HEK293 (cell line): ENCODE measurements at regions not wholly inside any gene's neighbourhood (a gene's known extent, or its start where the extent isn't known, plus 50 kb on each side); places are given as distances from the start of the nearest gene placed in this dataset.
A peak's percentile ranks its signal among the peaks of the same experiment; 100 is the strongest.

Source experiments
- CTCF ChIA-PET: fragments of 350-600 bp; formaldehyde crosslinking; extraction: SDS; loops from one replicate; lab custom pipeline; 2021; ENCODE audit warnings: antibody characterized with exemption; lab: Yijun Ruan, JAX
- POLR2A ChIA-PET: fragments of 300-600 bp; formaldehyde crosslinking; extraction: SDS; loops from one replicate; lab custom pipeline; 2020; ENCODE audit warnings: antibody characterized with exemption, inconsistent platforms; lab: Yijun Ruan, JAX
- H3K27ac ChIP-seq: fragments of 200-500 bp; sonication (Bioruptor generic); 2 replicates; pipeline ENCODE4 v1.5.1; 2014; ENCODE audit warnings: low read depth, low read length, control low read depth, inconsistent platforms; ENCODE audit errors: extremely low read depth
- H3K36me3 ChIP-seq, 2 experiments: fragments of 200-500 bp in 1 of 2; sonication (Bioruptor generic) in 1 of 2; 1 replicate in 1 of 2; 2 replicates in 1 of 2; pipeline ENCODE4 v1.5.1; 2014 to 2017; ENCODE audit warnings: inconsistent platforms in 2 of 2, low read length in 2 of 2; ENCODE audit not compliant: control insufficient read depth in 2 of 2, insufficient read depth in 1 of 2
- H3K4me1 ChIP-seq: fragments of 200-500 bp; sonication (Bioruptor generic); 2 replicates; pipeline ENCODE4 v1.5.1; 2014; ENCODE audit warnings: mild to moderate bottlenecking, low read length, inconsistent platforms; ENCODE audit not compliant: control insufficient read depth, insufficient read depth
- H3K4me3 ChIP-seq: 2 replicates; pipeline ENCODE4 v1.5.1; 2011; ENCODE audit warnings: low read depth, mild to moderate bottlenecking, control low read depth, low read length, moderate library complexity
- H3K9me3 ChIP-seq: fragments of 200-500 bp; sonication (Bioruptor generic); 2 replicates; pipeline ENCODE4 v1.5.1; 2014; ENCODE audit warnings: low read depth, low read length, inconsistent platforms; ENCODE audit not compliant: control insufficient read depth, insufficient read depth
- KLF16 ChIP-seq: fragments of 450-650 bp; formaldehyde crosslinking; IDR thresholded peaks from 2 replicates; pipeline ENCODE4 v1.5.1; 2017; ENCODE audit warnings: missing biosample characterization, missing genetic modification characterization
- KLF17 ChIP-seq: fragments of 450-650 bp; formaldehyde crosslinking; IDR thresholded peaks from 2 replicates; pipeline ENCODE4 v1.5.1; 2016; ENCODE audit warnings: missing biosample characterization, missing genetic modification characterization
- KLF9 ChIP-seq: fragments of 450-650 bp; formaldehyde crosslinking; IDR thresholded peaks from 2 replicates; pipeline ENCODE4 v1.5.1; 2016; ENCODE audit warnings: missing biosample characterization, missing genetic modification characterization, low read depth
- MZF1 ChIP-seq: fragments of 450-650 bp; formaldehyde crosslinking; IDR thresholded peaks from 2 replicates; pipeline ENCODE4 v1.5.1; 2017; ENCODE audit warnings: missing biosample characterization, missing genetic modification characterization, borderline replicate concordance
- OSR2 ChIP-seq: fragments of 450-650 bp; formaldehyde crosslinking; IDR thresholded peaks from 2 replicates; pipeline ENCODE4 v1.5.1; 2016; ENCODE audit warnings: missing biosample characterization, missing genetic modification characterization
- SCRT2 ChIP-seq: fragments of 450-650 bp; formaldehyde crosslinking; IDR thresholded peaks from 2 replicates; pipeline ENCODE4 v1.5.1; 2016; ENCODE audit warnings: missing biosample characterization, missing genetic modification characterization
- SP7 ChIP-seq: fragments of 450-650 bp; formaldehyde crosslinking; IDR thresholded peaks from 2 replicates; pipeline ENCODE4 v1.5.1; 2016; ENCODE audit warnings: missing biosample characterization, missing genetic modification characterization
- WT1 ChIP-seq: fragments of 450-650 bp; formaldehyde crosslinking; IDR thresholded peaks from 2 replicates; pipeline ENCODE4 v1.5.1; 2016; ENCODE audit warnings: missing biosample characterization, missing genetic modification characterization
- ZBTB20 ChIP-seq: fragments of 450-650 bp; formaldehyde crosslinking; IDR thresholded peaks from 2 replicates; pipeline ENCODE4 v1.5.1; 2016; ENCODE audit warnings: missing biosample characterization, missing genetic modification characterization
- ZBTB48 ChIP-seq: fragments of 450-650 bp; formaldehyde crosslinking; IDR thresholded peaks from 2 replicates; pipeline ENCODE4 v1.5.1; 2016; ENCODE audit warnings: missing biosample characterization, missing genetic modification characterization
- ZEB2 ChIP-seq: fragments of 450-650 bp; formaldehyde crosslinking; IDR thresholded peaks from 2 replicates; pipeline ENCODE4 v1.5.1; 2016; ENCODE audit warnings: missing biosample characterization, missing genetic modification characterization
- ZNF211 ChIP-seq: fragments of 450-650 bp; formaldehyde crosslinking; IDR thresholded peaks from 2 replicates; pipeline ENCODE4 v1.5.1; 2016; ENCODE audit warnings: low read depth, missing biosample characterization, missing genetic modification characterization
- ZNF37A ChIP-seq: fragments of 450-650 bp; IDR thresholded peaks from 2 replicates; pipeline ENCODE4 v1.5.1; 2018; ENCODE audit warnings: missing biosample characterization, missing genetic modification characterization
- ZNF510 ChIP-seq: fragments of 450-650 bp; formaldehyde crosslinking; IDR thresholded peaks from 2 replicates; pipeline ENCODE4 v1.5.1; 2018; ENCODE audit warnings: mild to moderate bottlenecking, missing genetic modification characterization, missing biosample characterization; ENCODE audit not compliant: insufficient replicate concordance
- ZNF521 ChIP-seq: fragments of 450-650 bp; formaldehyde crosslinking; IDR thresholded peaks from 2 replicates; pipeline ENCODE4 v1.5.1; 2017; ENCODE audit warnings: missing biosample characterization, mild to moderate bottlenecking, missing genetic modification characterization
- ZNF555 ChIP-seq: fragments of 450-650 bp; formaldehyde crosslinking; conservative IDR thresholded peaks from 2 replicates; pipeline ENCODE4 v1.5.1; 2017; ENCODE audit warnings: missing biosample characterization, mild to moderate bottlenecking, missing genetic modification characterization, inconsistent platforms
- ZNF626 ChIP-seq: fragments of 450-650 bp; sonication (Bioruptor Pico); formaldehyde crosslinking; IDR thresholded peaks from 2 replicates; pipeline ENCODE4 v1.5.1; 2018; ENCODE audit warnings: missing biosample characterization, missing genetic modification characterization, inconsistent platforms
- ZNF629 ChIP-seq: fragments of 450-650 bp; formaldehyde crosslinking; IDR thresholded peaks from 2 replicates; pipeline ENCODE4 v1.5.1; 2017; ENCODE audit warnings: missing biosample characterization, missing genetic modification characterization
- ZSCAN30 ChIP-seq: fragments of 450-650 bp; IDR thresholded peaks from 2 replicates; pipeline ENCODE4 v1.5.1; 2018; ENCODE audit warnings: missing biosample characterization, mild to moderate bottlenecking, missing genetic modification characterization, moderate library complexity
- TF ChIP-seq, protein P1 (sequence below): fragments of 450-650 bp; formaldehyde crosslinking; IDR thresholded peaks from 2 replicates; pipeline ENCODE4 v1.5.1; 2016; ENCODE audit warnings: missing biosample characterization, missing genetic modification characterization
- TF ChIP-seq, protein P2 (sequence below): fragments of 450-650 bp; formaldehyde crosslinking; IDR thresholded peaks from 2 replicates; pipeline ENCODE4 v1.5.1; 2016; ENCODE audit warnings: missing biosample characterization, missing genetic modification characterization, borderline replicate concordance
- TF ChIP-seq, protein P3 (sequence below): fragments of 450-650 bp; formaldehyde crosslinking; IDR thresholded peaks from 2 replicates; pipeline ENCODE4 v1.5.1; 2016; ENCODE audit warnings: missing biosample characterization, missing genetic modification characterization

DNA sequence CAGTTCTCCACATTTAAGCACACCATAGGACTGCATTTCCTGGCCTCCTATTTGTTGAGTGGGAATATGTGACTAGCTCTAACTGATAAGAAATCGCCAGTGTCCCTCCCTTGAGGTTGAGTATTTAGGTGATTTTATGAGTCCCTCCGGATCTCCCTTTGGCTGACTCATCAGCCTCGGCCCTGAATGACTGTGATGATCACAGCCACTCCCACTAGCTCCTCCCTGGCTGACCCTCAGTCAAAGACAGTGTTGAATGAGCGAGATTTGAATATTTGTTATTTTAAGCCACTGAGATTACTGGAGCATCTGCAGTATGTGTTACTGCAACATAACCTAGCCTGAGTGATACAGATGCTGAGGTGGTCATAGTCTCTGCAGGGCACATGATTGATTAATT lies 515.3 kb downstream of the EPHB1 start:
- no peaks in the 10 kb centered on the region for H3K9me3 ChIP-seq
- peak; percentile 29; the same call in 1 of the 2 replicates for TF ChIP-seq ZEB2 (tag by site-specific recombination)
- TF ChIP-seq MZF1 (tag by site-specific recombination), result peak; percentile 91; the same call in 1 of the 2 replicates
- TF ChIP-seq KLF9 (tag by site-specific recombination), result 0 out of 2 replicates have a peak, but pooled peaks have one; percentile 12
- peak; percentile 21; the same call in 1 of the 2 replicates for TF ChIP-seq SP7 (tag by site-specific recombination)
- peak; percentile 75 for TF ChIP-seq OSR2
- peak; percentile 25; the same call in 1 of the 2 replicates for TF ChIP-seq ZBTB20 (tag by site-specific recombination)
- TF ChIP-seq WT1 (tag by site-specific recombination), result peak; percentile 76
- TF ChIP-seq ZSCAN30 (tag by site-specific recombination), result no peak
- TF ChIP-seq, protein P1, sequence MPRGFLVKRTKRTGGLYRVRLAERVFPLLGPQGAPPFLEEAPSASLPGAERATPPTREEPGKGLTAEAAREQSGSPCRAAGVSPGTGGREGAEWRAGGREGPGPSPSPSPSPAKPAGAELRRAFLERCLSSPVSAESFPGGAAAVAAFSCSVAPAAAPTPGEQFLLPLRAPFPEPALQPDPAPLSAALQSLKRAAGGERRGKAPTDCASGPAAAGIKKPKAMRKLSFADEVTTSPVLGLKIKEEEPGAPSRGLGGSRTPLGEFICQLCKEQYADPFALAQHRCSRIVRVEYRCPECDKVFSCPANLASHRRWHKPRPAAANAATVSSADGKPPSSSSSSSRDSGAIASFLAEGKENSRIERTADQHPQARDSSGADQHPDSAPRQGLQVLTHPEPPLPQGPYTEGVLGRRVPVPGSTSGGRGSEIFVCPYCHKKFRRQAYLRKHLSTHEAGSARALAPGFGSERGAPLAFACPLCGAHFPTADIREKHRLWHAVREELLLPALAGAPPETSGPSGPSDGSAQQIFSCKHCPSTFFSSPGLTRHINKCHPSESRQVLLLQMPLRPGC (tag by site-specific recombination), result peak; percentile 51; the same call in 1 of the 2 replicates
- peak; percentile 93 for TF ChIP-seq KLF17
- no peak for TF ChIP-seq ZNF37A (tag by site-specific recombination)
- no peak for TF ChIP-seq KLF16 (tag by site-specific recombination)
- TF ChIP-seq, protein P2, sequence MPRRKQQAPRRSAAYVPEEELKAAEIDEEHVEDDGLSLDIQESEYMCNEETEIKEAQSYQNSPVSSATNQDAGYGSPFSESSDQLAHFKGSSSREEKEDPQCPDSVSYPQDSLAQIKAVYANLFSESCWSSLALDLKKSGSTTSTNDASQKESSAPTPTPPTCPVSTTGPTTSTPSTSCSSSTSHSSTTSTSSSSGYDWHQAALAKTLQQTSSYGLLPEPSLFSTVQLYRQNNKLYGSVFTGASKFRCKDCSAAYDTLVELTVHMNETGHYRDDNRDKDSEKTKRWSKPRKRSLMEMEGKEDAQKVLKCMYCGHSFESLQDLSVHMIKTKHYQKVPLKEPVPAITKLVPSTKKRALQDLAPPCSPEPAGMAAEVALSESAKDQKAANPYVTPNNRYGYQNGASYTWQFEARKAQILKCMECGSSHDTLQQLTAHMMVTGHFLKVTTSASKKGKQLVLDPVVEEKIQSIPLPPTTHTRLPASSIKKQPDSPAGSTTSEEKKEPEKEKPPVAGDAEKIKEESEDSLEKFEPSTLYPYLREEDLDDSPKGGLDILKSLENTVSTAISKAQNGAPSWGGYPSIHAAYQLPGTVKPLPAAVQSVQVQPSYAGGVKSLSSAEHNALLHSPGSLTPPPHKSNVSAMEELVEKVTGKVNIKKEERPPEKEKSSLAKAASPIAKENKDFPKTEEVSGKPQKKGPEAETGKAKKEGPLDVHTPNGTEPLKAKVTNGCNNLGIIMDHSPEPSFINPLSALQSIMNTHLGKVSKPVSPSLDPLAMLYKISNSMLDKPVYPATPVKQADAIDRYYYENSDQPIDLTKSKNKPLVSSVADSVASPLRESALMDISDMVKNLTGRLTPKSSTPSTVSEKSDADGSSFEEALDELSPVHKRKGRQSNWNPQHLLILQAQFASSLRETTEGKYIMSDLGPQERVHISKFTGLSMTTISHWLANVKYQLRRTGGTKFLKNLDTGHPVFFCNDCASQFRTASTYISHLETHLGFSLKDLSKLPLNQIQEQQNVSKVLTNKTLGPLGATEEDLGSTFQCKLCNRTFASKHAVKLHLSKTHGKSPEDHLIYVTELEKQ (tag by site-specific recombination), result 0 out of 2 replicates have a peak, but pooled peaks have one; percentile 13
- H3K4me3 ChIP-seq, result no peak overlapping the region
- ChIA-PET CTCF (interaction anchor here (0.9 kb wide), 1 partner anchor 515 kb away, joined by 3 read pairs; the partner anchor contains the start of gene EPHB1), POLR2A (no interaction called here)
- H3K27ac ChIP-seq, result no peak overlapping the region
- no peaks in the 10 kb centered on the region for H3K36me3 ChIP-seq
- H3K4me1 ChIP-seq, result no peaks in the 10 kb centered on the region

GRCh38 chr3:135311699-135312098 lies 516.6 kb downstream of the EPHB1 start:
- Histone ChIP-seq H3K4me3 (no peak overlapping the region), H3K4me1 (no peaks in the 10 kb centered on the region), H3K36me3 (no peaks in the 10 kb centered on the region), H3K9me3 (no peaks in the 10 kb centered on the region), H3K27ac (no peak overlapping the region)
- ChIA-PET POLR2A (no interaction called here), CTCF (interaction anchor here (1.0 kb wide), 1 partner anchor 139 kb away, joined by 3 read pairs; no protein-coding TSS in a partner anchor)
- TF ChIP-seq, protein P3, sequence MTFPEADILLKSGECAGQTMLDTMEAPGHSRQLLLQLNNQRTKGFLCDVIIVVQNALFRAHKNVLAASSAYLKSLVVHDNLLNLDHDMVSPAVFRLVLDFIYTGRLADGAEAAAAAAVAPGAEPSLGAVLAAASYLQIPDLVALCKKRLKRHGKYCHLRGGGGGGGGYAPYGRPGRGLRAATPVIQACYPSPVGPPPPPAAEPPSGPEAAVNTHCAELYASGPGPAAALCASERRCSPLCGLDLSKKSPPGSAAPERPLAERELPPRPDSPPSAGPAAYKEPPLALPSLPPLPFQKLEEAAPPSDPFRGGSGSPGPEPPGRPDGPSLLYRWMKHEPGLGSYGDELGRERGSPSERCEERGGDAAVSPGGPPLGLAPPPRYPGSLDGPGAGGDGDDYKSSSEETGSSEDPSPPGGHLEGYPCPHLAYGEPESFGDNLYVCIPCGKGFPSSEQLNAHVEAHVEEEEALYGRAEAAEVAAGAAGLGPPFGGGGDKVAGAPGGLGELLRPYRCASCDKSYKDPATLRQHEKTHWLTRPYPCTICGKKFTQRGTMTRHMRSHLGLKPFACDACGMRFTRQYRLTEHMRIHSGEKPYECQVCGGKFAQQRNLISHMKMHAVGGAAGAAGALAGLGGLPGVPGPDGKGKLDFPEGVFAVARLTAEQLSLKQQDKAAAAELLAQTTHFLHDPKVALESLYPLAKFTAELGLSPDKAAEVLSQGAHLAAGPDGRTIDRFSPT, result no peak
- no peak for TF ChIP-seq ZNF510
- TF ChIP-seq ZBTB48, result no peak
- no peak for TF ChIP-seq ZNF555 (tag by site-specific recombination)
- TF ChIP-seq ZNF629, result no peak
- TF ChIP-seq ZNF521, result no peak
- no peak for TF ChIP-seq KLF9 (tag by site-specific recombination)
- TF ChIP-seq ZNF626 (tag by site-specific recombination), result no peak
- TF ChIP-seq ZNF211, result no peak
- TF ChIP-seq SCRT2 (tag by site-specific recombination), result no peak
